ENCODE measurements at regions not wholly inside any gene's neighbourhood (a gene's known extent, or its start where the extent isn't known, plus 50 kb on each side); places are given as distances from the start of the nearest gene placed in this dataset.

- H3F3A ChIP-seq (ENCODE audit: low read length, unreplicated experiment): no peaks in the 10 kb centered on the region
- H3K4me2 ChIP-seq (ENCODE audit: low read length): peak overlapping the region; percentile 67
- H3K36me3 ChIP-seq (ENCODE audit: low read depth, low read length): no peaks in the 10 kb centered on the region
- no peaks in the 10 kb centered on the region for H3K79me2 ChIP-seq (ENCODE audit: low read length)
- DNase-seq: peak; percentile 97
- intact Hi-C loops (cut with micrococcal nuclease): loop anchor here (1.0 kb wide), 1 partner anchor 39 kb away; no protein-coding TSS in a partner anchor
- POLR2A ChIA-PET (ENCODE audit: unreplicated experiment): interaction anchor here (0.7 kb wide), 1 partner anchor 30 kb away, joined by 3 read pairs; no protein-coding TSS in a partner anchor
- H3K27me3 ChIP-seq (ENCODE audit: low read length): no peaks in the 10 kb centered on the region
- peak overlapping the region; percentile 11; the same call in 1 of the 2 replicates for H3K4me3 ChIP-seq (ENCODE audit: low read length)
- H3K27ac ChIP-seq (ENCODE audit: low read length): peak overlapping the region; percentile 83
- no peaks in the 10 kb centered on the region for H3K9me2 ChIP-seq (replicated peaks; ENCODE audit: low read length)
- H4K20me1 ChIP-seq (ENCODE audit: low read length): no peaks in the 10 kb centered on the region
- no TSS peak for BruUV-seq (replicated peaks)
- H3K9ac ChIP-seq (ENCODE audit: low read length): peak overlapping the region; percentile 44
- ATAC-seq: peak; percentile 99
- H3K4me1 ChIP-seq (ENCODE audit: insufficient read depth, low read length): peaks cover 24% of the 10 kb centered on the region
- H2AFZ ChIP-seq (ENCODE audit: low read length): peak overlapping the region; percentile 68
- TF ChIP-seq, protein P1, sequence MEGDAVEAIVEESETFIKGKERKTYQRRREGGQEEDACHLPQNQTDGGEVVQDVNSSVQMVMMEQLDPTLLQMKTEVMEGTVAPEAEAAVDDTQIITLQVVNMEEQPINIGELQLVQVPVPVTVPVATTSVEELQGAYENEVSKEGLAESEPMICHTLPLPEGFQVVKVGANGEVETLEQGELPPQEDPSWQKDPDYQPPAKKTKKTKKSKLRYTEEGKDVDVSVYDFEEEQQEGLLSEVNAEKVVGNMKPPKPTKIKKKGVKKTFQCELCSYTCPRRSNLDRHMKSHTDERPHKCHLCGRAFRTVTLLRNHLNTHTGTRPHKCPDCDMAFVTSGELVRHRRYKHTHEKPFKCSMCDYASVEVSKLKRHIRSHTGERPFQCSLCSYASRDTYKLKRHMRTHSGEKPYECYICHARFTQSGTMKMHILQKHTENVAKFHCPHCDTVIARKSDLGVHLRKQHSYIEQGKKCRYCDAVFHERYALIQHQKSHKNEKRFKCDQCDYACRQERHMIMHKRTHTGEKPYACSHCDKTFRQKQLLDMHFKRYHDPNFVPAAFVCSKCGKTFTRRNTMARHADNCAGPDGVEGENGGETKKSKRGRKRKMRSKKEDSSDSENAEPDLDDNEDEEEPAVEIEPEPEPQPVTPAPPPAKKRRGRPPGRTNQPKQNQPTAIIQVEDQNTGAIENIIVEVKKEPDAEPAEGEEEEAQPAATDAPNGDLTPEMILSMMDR (conservative IDR thresholded peaks at IDR 0.05; ENCODE audit: low read depth, low read length): no peak
- TF ChIP-seq EZH2 (IDR thresholded peaks at IDR 0.05; ENCODE audit: low read length, unreplicated experiment) (no peak), EZH2phosphoT487 (IDR thresholded peaks at IDR 0.05; ENCODE audit: borderline replicate concordance, low read length) (no peak)
- CTCF ChIA-PET: no interaction called here
- H3K9me3 ChIP-seq (ENCODE audit: low read length): no peaks in the 10 kb centered on the region
Measured at GRCh38 chr3:177345049-177345972, 148.0 kb upstream of the TBL1XR1 start.

DNA sequence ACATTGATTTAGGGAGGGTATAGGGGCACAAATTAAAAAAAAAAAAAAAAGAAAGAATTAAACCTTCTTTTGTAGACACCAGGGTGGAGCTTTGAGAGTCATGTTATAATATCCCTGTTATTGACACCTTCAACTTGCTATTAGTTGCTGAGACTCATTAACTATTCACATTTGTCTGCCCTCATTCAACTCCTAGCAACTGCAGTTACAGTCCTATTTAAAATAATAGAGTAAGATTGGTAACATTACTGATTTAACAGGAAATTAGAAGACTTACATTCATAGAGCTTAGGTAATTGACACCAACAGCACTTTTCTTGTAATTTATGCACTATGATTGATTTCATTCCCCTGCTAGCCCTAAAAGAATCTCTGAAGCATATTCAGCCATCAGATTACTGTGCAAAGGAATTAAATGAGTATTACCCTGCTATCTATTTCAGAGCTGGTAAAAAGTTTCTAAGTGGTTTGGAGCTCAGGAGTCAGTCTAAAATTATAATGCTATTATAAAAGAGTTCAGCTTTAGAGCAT, 148.8 kb upstream of the TBL1XR1 start:
- Histone ChIP-seq H3K4me2 (ENCODE audit: low read length) (peak overlapping the region; percentile 67), H4K20me1 (ENCODE audit: low read length) (no peaks in the 10 kb centered on the region), H3K27me3 (ENCODE audit: low read length) (no peaks in the 10 kb centered on the region), H3F3A (ENCODE audit: low read length, unreplicated experiment) (no peaks in the 10 kb centered on the region), H3K9me2 (replicated peaks; ENCODE audit: low read length) (no peaks in the 10 kb centered on the region), H3K9me3 (ENCODE audit: low read length) (no peaks in the 10 kb centered on the region), H3K4me1 (ENCODE audit: insufficient read depth, low read length) (peaks cover 21% of the 10 kb centered on the region), H3K4me3 (ENCODE audit: low read length) (no peak overlapping the region), H3K9ac (ENCODE audit: low read length) (no peak overlapping the region), H3K79me2 (ENCODE audit: low read length) (no peaks in the 10 kb centered on the region), H2AFZ (ENCODE audit: low read length) (peak overlapping the region; percentile 3; the same call in 1 of the 2 replicates), H3K36me3 (ENCODE audit: low read depth, low read length) (no peaks in the 10 kb centered on the region), H3K27ac (ENCODE audit: low read length) (peak overlapping the region; percentile 32)
- no peak for TF ChIP-seq EZH2phosphoT487 (IDR thresholded peaks at IDR 0.05; ENCODE audit: borderline replicate concordance, low read length)
- TF ChIP-seq, protein P1 (conservative IDR thresholded peaks at IDR 0.05; ENCODE audit: low read depth, low read length): no peak
- TF ChIP-seq EZH2 (IDR thresholded peaks at IDR 0.05; ENCODE audit: low read length, unreplicated experiment): no peak
- CTCF ChIA-PET: no interaction called here
- intact Hi-C loops (cut with micrococcal nuclease): loop anchor here (1.0 kb wide), 1 partner anchor 40 kb away; no protein-coding TSS in a partner anchor
- BruUV-seq (replicated peaks): no TSS peak
- no peak for DNase-seq
- ATAC-seq: no peak
- POLR2A ChIA-PET (ENCODE audit: unreplicated experiment): interaction anchor here (0.6 kb wide), 1 partner anchor 102 kb away, joined by 6 read pairs; no protein-coding TSS in a partner anchor

Data from PC-3 (cell line).